Thyroid gland (tissue), 4 donors: ENCODE measurements at regions not wholly inside any gene's neighbourhood (a gene's known extent, or its start where the extent isn't known, plus 50 kb on each side); places are given as distances from the start of the nearest gene placed in this dataset.

Source experiments
- DNase-seq, 2 donors: peaks; one replicate each; pipeline ENCODE4 v3.0.0-alpha.2; 2019
- H3K27ac ChIP-seq, 3 donors: fragments of 200-600 bp; sonication (generic); 1 replicate in 2 of 3; 2 replicates in 1 of 3; pipeline ENCODE4 v1.5.1; 2016 to 2019; ENCODE audit warnings: mild to moderate bottlenecking in 1 of 3, moderate library complexity in 1 of 3
- H3K27me3 ChIP-seq: fragments of 200-600 bp; sonication (generic); one replicate; pipeline ENCODE4 v1.5.1; 2019
- H3K36me3 ChIP-seq, 2 donors: fragments of 200-600 bp; sonication (generic); one replicate each; pipeline ENCODE4 v1.5.1; 2016 to 2019
- H3K4me1 ChIP-seq, 2 donors: fragments of 200-600 bp; sonication (generic); one replicate each; pipeline ENCODE4 v1.5.1; 2017 to 2019
- H3K4me3 ChIP-seq, 3 donors: fragments of 200-600 bp; sonication (generic); replicated peaks in 1 of 3; 1 replicate in 2 of 3; 2 replicates in 1 of 3; pipeline ENCODE4 v1.5.1; 2016; ENCODE audit warnings: mild to moderate bottlenecking in 1 of 3
- H3K9me3 ChIP-seq: fragments of 200-600 bp; sonication (generic); one replicate; pipeline ENCODE4 v1.5.1; 2017
- CTCF ChIP-seq, 6 experiments: fragments of 200-600 bp in 3 of 6; fragments of 450-650 bp in 3 of 6; sonication (generic) in 3 of 6; IDR thresholded peaks; one replicate each; pipeline ENCODE4 v1.5.1; 2016 to 2019; ENCODE audit warnings: antibody characterized with exemption in 6 of 6, mild to moderate bottlenecking in 2 of 6, inconsistent platforms in 1 of 6, moderate library complexity in 1 of 6
- POLR2A ChIP-seq, 2 donors: fragments of 450-650 bp; IDR thresholded peaks; one replicate each; pipeline ENCODE4 v1.6.1; 2017; ENCODE audit warnings: antibody characterized with exemption in 2 of 2, mild to moderate bottlenecking in 2 of 2, moderate library complexity in 1 of 2
- WGBS, 2 donors: methylation state at CpG; one replicate each; pipeline ENCODE4 v1.1.5; 2017; 5-methylcytosine and 5-hydroxymethylcytosine counted together
- intact Hi-C: fragments of 100-400 bp; cut with DNase I; formaldehyde crosslinking; loops from one replicate; pipeline ENCODE4 v1.15.1; 2023

GRCh38 chr12:67456431-67456901, 187.3 kb downstream of the CAND1 start:
- DNase-seq, result peak; percentile 79 to 80
- TF ChIP-seq POLR2A (IDR thresholded peaks at IDR 0.05), result no peak
- no peak for TF ChIP-seq CTCF (IDR thresholded peaks at IDR 0.05)
- no peaks in the 10 kb centered on the region for H3K27me3 ChIP-seq
- WGBS, 2 donors, result 2 to 13% methylated on average over 3 of the region's 3 CpGs
- H3K27ac ChIP-seq, result peak overlapping the region in 1 of 3 donors; percentile 62
- intact Hi-C loops, result no loop called here
- no peak overlapping the region for H3K4me3 ChIP-seq
- no peaks in the 10 kb centered on the region for H3K9me3 ChIP-seq
- peaks cover 16 to 24% of the 10 kb centered on the region in 2 donors for H3K4me1 ChIP-seq
- H3K36me3 ChIP-seq, result no peaks in the 10 kb centered on the region

- no peak for DNase-seq
- H3K9me3 ChIP-seq, result no peaks in the 10 kb centered on the region
- intact Hi-C loops, result no loop called here
- TF ChIP-seq POLR2A (IDR thresholded peaks at IDR 0.05) (no peak), CTCF (IDR thresholded peaks at IDR 0.05) (no peak)
- peaks cover 16 to 24% of the 10 kb centered on the region in 2 donors for H3K4me1 ChIP-seq
- H3K27me3 ChIP-seq, result no peaks in the 10 kb centered on the region
- no peak overlapping the region for H3K4me3 ChIP-seq
- 0 to 81% methylated on average over 2 of the region's 2 CpGs for WGBS, 2 donors
- H3K27ac ChIP-seq, result peak overlapping the region; percentile 25 to 62 (median 48)
- H3K36me3 ChIP-seq, result no peaks in the 10 kb centered on the region
Observed at GRCh38 chr12:67457136-67457535, 188.0 kb downstream of the CAND1 start.

GRCh38 chr12:67457778-67458665, 188.9 kb downstream of the CAND1 start:
- H3K27ac ChIP-seq, result peak overlapping the region; percentile 25 to 62 (median 48)
- intact Hi-C loops, result no loop called here

GRCh38 chr12:67459173-67459572, 189.4 kb upstream of the DYRK2 start:
- no peak for DNase-seq
- H3K36me3 ChIP-seq, result no peaks in the 10 kb centered on the region
- WGBS, 2 donors, result 71 to 73% methylated on average over 1 of the region's 1 CpG
- no peaks in the 10 kb centered on the region for H3K9me3 ChIP-seq
- H3K27me3 ChIP-seq, result no peaks in the 10 kb centered on the region
- TF ChIP-seq CTCF (IDR thresholded peaks at IDR 0.05), result no peak
- no peak for TF ChIP-seq POLR2A (IDR thresholded peaks at IDR 0.05)
- intact Hi-C loops, result no loop called here
- no peak overlapping the region for H3K27ac ChIP-seq
- H3K4me3 ChIP-seq, result no peak overlapping the region
- peaks cover 16 to 24% of the 10 kb centered on the region in 2 donors for H3K4me1 ChIP-seq

More at GRCh38 chr12:67457778-67458665, 188.9 kb downstream of the CAND1 start:
- no peaks in the 10 kb centered on the region for H3K9me3 ChIP-seq
- H3K4me3 ChIP-seq, result no peak overlapping the region
- H3K27me3 ChIP-seq, result no peaks in the 10 kb centered on the region
- no peak for DNase-seq
- TF ChIP-seq POLR2A (IDR thresholded peaks at IDR 0.05) (no peak), CTCF (IDR thresholded peaks at IDR 0.05) (peak in 3 of 6 experiments; percentile 4 to 35 (median 19))
- H3K4me1 ChIP-seq, result peaks cover 16 to 24% of the 10 kb centered on the region in 2 donors
- no peaks in the 10 kb centered on the region for H3K36me3 ChIP-seq
- 71 to 76% methylated on average over 11 of the region's 11 CpGs for WGBS, 2 donors

- no peak for DNase-seq
- Histone ChIP-seq H3K4me3 (no peak overlapping the region), H3K9me3 (no peaks in the 10 kb centered on the region), H3K4me1 (peaks cover 16 to 24% of the 10 kb centered on the region in 2 donors), H3K36me3 (no peaks in the 10 kb centered on the region), H3K27ac (no peak overlapping the region), H3K27me3 (no peaks in the 10 kb centered on the region)
- intact Hi-C loops, result no loop called here
- TF ChIP-seq POLR2A (IDR thresholded peaks at IDR 0.05) (no peak), CTCF (IDR thresholded peaks at IDR 0.05) (no peak)
- WGBS, 2 donors, result 93% methylated on average over 4 of the region's 4 CpGs
Observed at GRCh38 chr12:67459578-67459977, 189.0 kb upstream of the DYRK2 start.
